HG03469 (cell line): ENCODE measurements at regions not wholly inside any gene's neighbourhood (a gene's known extent, or its start where the extent isn't known, plus 50 kb on each side); places are given as distances from the start of the nearest gene placed in this dataset.
"Not testable (repeated sequence)": the region's sequence is repeated elsewhere in the genome, so short reads cannot be mapped to it uniquely, and the experiment has no call there.

Experiments
- ATAC-seq: cut with Tn5 transposase; IDR thresholded peaks from one replicate; pipeline ENCODE4 v1.9.1; 2021; ENCODE audit warnings: mild to moderate bottlenecking, moderate library complexity, moderate number of reproducible peaks; ENCODE audit not compliant: unreplicated experiment

DNA sequence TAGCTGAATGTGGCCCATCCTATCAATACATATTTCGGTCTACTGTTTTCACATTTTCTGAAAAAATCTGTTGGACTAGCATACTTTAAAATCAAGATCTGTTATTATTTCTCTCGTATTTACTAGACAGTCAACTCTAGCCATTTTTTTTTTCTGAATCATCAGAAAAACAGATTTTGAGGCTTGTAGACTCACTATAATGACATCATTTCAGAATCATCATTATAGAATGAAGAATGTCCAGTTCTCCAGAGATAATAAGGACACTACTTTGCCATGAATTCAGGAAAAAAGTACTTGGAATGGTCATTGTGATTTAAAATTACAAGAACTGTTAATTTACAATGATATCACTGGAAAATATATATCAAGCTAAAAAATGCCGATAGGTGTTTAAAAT, 589.8 kb downstream of the KCNH5 start:
- no peak for ATAC-seq

DNA sequence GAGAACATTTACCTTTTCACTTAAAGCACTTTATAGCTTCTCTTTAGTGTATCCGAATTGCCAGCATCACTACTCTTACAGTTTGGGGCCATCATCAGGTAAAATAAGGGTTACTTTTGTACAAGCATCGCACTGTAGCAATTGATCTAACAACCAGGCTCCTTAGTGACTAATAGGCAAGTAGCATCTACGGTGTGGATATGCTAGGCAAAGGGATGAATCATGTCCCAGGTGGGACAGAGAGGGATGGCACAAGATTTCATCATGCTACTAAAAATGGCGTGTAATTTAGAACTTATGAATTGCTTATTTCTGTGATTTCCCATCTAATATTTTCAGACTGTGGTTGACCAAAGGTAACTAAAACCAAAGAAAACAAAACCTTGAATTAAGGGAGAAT, 582.3 kb downstream of the KCNH5 start:
- ATAC-seq = no peak

DNA sequence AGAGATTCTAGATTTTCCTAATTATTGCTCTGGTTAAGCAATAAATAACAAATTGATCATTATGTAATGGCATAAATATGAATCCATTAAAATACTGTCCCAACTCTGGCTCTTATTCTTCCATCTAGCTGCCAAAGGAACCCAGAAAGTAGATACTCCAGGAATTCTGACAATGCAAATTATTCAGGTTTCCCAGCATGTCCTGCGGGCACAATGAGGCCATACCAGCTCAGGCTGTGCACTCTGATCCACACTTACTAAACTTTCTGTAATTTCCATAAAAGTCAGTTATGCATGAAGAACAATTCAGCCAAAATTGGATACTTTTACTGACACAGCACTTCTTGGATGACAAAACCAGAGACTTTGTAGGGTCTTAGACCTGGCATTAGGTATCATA, 576.3 kb downstream of the KCNH5 start:
- no peak for ATAC-seq

DNA sequence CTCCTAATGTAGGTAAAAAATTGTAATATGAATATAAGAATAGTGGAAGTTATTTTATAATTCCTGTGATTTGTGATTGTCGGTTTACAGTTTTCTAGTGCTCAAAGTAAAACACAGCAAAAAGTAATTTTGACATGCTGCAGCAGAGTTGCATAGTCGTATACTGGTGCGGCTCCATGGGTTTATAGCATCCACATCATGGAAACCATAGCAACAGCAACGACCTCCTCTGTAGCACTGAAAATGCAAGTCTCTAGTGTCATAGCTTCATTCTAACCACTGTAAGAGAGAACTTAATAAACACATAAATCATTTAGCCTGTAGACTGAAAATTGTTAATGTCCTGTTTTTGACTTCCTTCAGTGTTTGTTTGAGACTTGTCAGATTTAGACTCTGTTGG, 574.3 kb downstream of the KCNH5 start:
- no peak for ATAC-seq

DNA sequence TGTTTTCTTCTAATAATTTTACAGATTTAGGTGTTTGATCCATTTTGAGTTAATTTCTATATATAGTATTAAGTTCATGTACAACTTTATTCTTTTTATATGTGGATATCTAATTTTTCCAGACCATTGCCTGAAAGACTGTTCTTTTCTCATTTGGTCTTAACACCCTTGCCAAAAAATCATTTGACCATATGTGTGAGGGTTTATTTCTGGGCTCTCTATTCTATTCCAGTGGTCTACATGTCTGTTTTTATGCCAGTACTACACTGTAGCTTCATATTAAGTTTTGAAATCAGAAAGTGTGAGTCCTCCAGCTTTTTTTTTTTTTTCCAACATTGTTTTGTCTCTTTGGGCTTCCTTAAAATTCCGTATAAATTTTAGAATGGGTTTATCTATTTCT, 554.1 kb downstream of the KCNH5 start:
- ATAC-seq = no peak

DNA sequence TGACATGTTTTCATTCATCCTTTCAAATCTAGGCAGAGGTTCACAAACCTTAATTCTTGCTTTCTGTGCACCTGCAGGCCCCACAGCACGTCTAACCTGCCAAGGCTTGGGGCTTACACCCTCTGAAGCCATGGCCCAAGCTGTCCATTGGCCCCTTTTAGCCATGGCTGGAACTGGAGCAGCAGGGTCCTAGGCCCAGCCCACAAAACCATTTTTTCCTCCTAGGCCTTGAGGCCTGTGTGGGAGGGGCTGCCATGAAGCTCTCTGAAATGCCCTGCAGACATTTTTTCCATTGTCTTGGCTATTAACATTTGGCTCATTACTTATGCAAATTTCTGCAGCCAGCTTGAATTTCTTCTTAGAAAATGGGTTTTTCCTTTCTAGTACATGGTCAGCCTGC, 547.5 kb downstream of the KCNH5 start:
- no peak for ATAC-seq

DNA sequence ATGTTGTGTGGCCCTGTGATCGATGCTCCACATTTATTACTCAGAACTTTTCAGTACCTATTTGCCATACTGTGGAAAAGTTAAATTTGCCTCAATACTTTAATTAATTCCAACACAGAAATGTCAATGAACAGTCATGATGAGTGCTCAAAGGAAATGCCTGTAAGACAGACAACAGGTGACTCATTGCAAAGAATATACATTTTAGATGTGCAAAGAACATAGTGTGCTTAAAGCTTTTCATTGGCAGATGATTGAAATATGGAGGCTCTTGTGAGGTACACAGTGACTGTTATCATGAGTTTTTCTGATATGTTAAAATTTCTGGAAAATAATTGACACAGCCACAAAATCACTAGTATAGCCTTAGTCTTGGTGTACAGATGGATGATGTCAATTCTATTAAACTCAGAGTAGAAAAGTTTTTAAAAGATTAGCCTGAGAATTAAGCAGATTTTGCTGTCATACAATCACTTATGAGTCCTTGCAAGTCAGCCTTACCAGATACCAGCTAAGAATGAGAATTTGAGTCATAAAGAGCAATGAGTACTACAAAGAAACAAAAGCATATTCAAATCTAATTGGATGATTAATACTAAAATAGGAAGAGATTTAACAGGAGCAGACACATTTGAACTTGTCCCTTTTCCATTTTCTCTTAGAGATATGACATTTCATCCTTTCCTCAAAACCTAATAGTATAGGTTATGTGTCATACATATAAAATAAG, 544.1 kb downstream of the KCNH5 start:
- ATAC-seq = no peak

DNA sequence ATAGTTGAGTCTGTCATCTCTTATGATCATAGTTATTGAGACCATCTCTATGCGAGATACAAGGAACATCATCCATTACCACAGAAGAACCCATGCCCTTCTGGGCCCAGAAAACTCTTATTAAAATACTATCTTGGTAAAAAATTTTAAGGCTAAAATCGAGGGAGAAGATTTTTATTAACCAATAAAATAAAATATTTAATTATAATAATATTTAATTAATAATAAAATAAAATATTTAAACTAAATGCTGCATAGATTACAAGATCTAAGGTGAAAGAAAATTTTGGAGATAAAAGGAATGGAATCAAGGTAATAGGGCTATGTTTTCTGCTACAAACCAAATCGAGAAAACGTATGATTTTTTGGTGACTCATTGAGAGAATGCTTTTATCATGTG, 540.2 kb downstream of the KCNH5 start:
- ATAC-seq = no peak

DNA sequence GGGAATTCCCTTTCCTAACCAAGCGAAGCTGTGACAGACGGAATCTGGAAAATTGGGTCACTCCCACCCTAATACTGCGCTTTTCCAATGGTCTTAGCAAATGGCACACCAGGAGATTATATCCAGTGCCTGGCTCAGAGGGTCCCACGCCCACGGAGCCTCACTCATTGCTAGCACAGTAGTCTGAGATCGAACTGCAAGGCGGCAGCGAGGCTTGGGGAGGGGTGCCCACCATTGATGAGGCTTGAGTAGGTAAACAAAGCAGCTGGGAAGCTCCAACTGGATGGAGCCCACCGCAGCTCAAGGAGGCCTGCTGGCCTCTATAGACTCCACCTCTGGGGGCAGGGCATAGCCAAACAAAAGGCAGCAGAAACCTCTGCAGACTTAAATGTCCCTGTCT, 523.9 kb downstream of the KCNH5 start:
- not testable (repeated sequence) for ATAC-seq

DNA sequence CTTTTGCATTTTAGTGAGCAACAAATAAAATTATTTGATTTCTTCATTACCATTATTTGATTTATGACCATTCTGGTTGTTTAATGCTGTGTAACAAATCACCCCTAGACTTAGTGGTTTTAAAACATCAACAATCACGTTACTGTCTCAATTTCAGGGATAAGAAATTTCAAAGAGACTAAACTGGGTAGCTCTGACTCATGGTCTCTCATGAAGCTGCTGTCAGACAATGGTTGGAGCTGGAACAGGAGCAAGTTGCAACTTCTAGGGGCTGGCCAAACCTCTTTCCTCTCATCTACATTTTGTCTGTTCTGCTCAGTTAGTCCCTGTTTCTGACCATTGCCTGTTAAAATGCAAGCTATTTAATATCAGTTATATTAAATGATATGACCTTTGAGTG, 517.0 kb downstream of the KCNH5 start:
- ATAC-seq = no peak

DNA sequence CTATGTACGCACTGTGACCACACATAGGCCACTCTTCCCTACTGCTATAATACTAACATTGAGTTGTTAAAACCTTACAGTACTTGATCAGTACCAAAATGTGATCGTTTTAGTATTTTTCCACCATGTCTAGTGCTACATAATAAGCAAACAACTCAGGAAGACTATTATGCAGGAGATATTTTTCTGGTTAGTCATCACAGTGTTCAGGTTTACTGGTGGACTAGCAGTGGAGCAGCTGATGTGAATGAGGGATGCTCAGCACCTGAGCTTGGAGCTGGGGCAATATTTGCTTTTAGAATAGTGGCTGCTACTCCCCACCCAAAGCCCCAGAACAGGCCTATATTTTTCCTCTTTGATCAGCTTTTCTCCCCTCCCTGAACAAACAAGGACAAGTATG, 513.1 kb downstream of the KCNH5 start:
- ATAC-seq = no peak

DNA sequence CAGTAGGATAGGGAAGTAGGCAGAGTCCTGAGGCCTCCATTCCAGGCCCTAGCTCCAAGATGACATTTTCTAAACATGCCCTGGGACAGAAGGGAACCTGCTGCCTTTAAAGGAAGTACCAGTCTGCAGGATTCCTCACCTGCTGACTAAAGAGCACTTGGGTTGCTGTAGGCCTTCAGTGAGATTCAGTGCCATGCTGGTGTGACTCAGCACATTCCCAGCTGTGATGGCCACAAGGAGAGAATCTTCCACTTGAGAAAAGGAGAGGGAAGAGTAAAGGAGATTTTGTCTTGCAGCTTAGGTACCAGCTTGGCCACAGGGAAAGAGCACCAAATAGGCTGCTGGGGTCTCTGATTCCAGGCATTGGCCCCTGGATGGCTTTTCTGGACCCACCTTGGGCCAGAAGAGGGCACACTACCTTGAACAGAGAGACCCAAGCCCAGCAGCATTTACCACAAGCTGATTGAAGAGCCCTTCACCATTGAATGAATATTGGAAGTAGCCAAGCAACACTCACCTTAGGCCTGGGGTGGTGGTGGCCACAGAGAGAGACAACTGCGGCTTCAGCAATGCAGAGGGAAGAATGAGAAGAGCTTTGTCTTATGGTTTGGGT, 498.3 kb downstream of the KCNH5 start:
- ATAC-seq = no peak

DNA sequence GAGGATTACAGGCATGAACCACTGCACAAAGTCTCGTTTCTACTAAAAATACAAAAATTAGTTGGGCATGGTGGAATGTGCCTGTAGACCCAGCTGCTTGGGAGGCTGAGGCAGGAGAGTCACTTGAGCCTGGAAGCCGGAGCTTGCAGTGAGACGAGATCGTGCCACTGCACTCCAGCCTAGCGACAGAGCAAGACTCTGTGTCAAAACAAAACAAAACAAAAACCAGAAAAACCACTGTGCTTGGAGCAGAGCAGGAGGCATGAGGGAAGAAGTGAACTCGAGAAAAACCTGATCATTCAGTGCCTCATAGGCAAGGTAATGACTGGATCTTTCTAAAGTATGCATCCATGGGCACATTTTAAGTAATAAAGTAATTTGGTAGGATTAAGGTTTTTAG, 487.8 kb downstream of the KCNH5 start:
- ATAC-seq = no peak

DNA sequence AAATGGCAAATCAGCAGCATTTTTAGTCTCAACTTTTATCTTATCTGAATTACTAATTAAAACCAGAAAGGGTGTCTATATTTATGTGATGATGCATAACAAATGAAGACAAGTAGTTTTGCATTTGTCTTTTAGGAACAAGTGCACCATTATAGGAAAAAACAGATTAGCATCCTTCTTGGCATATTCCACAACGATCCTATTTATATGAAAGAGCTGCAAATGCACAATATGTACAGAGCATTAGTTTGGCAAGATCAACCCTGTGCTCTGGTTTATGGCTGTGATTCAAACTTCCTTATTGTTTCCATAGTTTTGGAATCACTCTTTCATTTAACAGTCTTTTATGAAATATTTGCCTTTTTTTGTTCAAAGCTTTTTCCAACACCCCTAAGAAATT, 486.8 kb downstream of the KCNH5 start:
- ATAC-seq = no peak

DNA sequence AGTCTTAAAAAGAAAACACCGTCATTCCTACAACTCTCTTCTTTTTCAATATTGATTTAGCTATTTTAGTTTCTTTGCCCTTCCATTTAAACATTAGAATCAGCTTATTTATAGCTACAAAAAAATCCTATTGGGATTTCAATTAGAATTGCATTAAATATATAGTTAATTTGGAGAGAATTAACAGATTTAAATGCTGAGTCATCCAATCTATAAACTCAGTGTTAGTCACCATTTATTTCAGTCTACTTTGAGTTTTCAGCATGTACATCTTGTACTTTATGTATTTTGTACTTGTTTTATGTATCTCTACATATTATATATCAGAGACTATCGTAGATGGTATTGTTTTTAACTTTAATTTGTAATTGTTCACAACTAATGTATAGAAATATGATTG, 460.0 kb downstream of the KCNH5 start:
- no peak for ATAC-seq

DNA sequence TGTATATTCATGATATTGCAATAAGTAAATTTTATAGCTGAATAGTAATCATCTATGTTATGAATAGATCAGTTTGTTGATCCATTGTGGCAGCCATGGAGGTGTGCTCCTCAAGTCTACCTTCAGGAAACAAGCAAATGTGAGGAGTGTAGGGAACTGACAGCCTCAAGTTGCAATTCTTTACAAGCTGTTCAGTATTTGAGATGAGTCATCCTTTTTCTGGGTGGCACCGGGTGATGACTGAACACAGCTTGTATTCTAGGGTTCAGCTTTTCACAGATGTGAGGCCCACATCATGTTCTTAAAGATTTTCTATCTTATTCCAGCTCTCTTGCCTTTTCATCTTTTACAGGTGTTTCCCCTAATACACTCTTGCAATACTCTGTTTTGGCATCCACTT, 452.4 kb downstream of the KCNH5 start:
- no peak for ATAC-seq

DNA sequence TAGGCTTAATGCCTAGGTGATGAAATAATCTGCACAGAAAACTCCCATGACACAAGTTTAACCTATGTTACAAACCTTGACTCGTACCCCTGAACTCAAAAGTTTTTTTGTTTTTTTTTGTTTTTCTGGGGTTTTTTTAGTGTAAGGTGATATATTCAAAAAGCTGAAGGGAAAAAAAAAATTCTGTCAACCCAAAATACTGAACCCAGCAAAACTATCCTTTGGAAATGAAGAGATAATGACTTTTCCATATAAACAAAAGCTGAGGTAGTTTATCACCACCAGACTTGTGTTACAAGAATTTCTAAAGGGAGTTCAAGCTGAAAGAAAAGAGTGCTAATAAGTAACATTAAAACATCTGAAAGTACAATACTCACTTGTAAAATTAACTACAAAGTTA, 448.1 kb downstream of the KCNH5 start:
- ATAC-seq = no peak

DNA sequence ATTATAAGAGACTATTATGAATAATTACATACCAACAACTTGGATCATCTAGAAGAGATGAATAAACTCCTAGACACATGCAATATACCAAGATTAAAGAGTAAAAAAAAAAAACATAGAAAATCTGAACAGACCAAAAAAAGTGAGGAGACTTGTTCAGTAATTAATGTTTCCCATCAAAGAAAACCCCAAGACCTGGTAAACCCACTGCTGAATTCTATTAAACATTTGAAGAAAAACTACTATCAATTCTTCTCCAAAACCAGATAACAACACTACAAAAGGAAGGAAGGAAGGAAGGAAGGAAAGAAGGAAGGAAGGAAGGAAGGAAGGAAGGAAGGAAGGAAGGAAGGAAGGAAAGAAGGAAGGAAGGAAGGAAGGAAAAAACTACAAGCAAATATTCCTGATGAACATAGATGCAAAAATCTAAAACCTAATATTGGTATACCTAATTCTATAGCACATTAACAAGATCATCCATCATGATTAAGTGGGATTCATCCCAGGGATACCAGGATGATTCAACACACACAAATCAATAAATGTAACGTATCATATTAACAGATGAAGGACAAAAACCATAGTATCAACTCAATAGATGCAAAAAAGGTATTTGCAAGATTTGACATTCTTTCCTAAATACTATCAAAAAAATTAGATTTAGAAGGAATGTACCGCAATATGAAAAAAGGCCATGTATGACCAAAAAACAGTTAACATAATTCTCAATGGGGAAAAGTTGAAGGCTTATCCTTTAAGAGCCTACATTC, 445.5 kb downstream of the KCNH5 start:
- ATAC-seq = no peak

DNA sequence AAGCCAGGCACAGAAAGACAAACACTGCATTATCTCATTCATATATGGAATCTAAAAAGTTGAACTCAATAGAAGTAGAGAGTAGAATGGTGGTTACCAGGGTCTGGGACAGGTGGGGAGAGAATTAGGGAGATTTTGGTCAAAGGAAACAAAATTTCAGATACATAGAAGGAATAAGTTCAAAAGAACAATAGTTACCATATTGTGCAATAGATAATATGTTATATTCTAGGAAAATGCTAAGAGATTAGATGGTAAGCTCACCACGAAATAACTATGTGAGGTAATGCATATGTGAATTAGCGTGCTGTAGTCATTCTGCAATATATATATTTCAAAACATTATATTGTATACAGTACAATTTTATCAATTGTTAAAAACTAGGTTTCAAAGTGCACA, 442.5 kb downstream of the KCNH5 start:
- no peak for ATAC-seq

DNA sequence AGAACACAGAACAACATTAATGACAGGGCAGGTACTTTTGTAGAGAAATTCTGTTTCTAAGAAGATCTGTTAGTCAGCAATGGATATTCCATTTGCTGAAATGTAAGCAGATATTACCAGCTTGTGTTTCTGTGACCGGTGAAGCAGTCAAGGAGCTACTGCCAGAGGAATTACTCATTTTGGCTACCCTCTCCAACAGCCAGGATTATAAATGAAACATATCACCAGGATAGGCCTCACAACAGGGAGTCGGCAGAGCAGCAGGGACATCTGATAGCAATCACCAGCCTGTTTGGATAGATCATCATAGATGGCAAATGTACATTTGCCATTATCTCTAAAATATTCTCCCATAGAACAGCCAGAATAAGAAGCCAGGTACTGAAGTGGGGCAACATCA, 440.7 kb downstream of the KCNH5 start:
- ATAC-seq = no peak

DNA sequence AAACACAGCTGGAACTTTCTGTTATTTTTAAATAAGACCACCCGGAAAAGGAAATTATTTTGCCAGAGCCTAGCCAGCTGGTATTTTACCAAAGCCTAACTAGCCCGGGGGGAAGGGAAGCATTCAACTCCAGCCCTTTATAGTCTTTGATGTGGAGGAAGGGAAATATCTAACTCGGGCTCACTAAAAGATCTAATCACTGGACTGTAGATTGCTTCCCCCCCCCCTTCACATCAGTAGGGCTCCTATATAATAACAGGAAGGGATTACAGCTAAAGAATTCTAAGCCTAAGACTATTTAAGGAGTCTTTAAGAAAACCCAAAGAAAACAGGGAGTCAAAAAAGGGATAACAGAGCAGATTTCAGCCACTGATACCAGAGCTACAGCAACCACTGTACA, 431.1 kb downstream of the KCNH5 start:
- ATAC-seq = no peak

DNA sequence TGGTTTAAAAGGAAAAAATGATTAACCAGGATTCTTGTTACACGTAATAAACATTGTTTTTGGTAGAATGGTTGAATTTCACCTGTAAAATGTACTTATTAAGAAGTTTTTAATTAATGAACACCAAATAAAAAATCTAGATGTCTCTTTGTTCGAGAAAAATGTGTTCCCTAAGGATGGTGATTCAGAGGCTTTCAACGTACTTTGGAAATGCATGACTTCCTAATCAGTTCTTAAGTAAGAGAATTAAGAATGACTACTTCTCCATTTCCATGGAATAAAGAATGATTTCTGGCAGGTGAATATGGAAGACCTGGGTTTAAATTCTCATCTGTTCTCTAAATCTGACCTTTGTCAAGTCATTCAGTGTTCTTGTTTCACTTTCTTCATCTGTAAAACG, 428.6 kb downstream of the KCNH5 start:
- no peak for ATAC-seq
